Retinal pigment epithelial cell (primary cell): ENCODE measurements at regions not wholly inside any gene's neighbourhood (a gene's known extent, or its start where the extent isn't known, plus 50 kb on each side); places are given as distances from the start of the nearest gene placed in this dataset.
"Not testable (repeated sequence)": the region's sequence is repeated elsewhere in the genome, so short reads cannot be mapped to it uniquely, and the experiment has no call there.

Source experiments
- DNase-seq: peaks from one replicate; pipeline ENCODE4 v3.0.0-alpha.2; 2010; ENCODE audit warnings: low read depth
- H3K4me3 ChIP-seq: 2 replicates; pipeline ENCODE4 v1.5.1; 2011; ENCODE audit warnings: mild to moderate bottlenecking, low read length, control low read depth, moderate library complexity
- TF ChIP-seq, protein P1 (sequence below): conservative IDR thresholded peaks from 2 replicates; pipeline ENCODE4 v1.5.1; 2011; ENCODE audit warnings: low read depth, low read length, control low read depth, inconsistent platforms

DNA sequence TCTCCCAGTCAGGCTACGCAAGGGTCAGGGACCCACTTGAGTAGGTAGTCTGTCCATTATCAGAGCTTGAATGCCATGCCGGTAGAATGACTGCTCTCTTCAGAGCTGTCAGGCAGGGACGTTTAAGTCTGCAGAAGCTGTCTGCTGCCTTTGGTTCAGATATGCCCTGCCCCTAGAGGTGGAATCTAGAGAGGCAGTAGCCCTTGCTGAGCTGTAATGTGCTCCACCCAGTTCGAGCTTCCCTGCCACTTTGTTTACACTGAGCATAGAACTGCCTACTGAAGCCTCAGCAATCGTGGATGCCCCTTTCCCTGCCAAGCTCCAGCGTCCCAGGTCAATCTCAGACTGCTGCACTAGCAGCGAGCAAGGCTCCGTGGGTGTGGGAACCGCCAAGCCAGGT is 57.5 kb upstream of the SETMAR start:
- H3K4me3 ChIP-seq: no peak overlapping the region
- no peak for DNase-seq
- TF ChIP-seq, protein P1, sequence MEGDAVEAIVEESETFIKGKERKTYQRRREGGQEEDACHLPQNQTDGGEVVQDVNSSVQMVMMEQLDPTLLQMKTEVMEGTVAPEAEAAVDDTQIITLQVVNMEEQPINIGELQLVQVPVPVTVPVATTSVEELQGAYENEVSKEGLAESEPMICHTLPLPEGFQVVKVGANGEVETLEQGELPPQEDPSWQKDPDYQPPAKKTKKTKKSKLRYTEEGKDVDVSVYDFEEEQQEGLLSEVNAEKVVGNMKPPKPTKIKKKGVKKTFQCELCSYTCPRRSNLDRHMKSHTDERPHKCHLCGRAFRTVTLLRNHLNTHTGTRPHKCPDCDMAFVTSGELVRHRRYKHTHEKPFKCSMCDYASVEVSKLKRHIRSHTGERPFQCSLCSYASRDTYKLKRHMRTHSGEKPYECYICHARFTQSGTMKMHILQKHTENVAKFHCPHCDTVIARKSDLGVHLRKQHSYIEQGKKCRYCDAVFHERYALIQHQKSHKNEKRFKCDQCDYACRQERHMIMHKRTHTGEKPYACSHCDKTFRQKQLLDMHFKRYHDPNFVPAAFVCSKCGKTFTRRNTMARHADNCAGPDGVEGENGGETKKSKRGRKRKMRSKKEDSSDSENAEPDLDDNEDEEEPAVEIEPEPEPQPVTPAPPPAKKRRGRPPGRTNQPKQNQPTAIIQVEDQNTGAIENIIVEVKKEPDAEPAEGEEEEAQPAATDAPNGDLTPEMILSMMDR: no peak

DNA sequence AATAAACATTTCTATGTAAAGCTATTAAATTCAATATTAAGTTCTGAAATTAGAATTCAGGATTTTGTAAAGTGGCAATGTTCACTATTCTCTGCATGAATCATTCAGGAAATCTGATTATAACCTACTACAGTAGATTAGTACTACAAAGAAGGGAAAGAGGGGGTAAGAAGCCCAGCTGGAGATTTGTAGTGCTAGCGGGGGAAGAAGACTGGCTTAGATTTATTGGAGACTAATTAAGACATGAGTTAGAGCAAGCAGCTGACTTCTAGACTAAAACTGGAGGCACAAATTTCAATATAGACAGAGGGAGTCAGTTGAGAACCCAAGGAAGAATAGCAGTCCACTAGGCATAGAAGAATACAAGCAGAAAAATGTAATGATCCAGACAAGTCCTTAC is 55.8 kb upstream of the SETMAR start:
- peak; percentile 27 for DNase-seq
- no peak overlapping the region for H3K4me3 ChIP-seq
- TF ChIP-seq, protein P1: no peak

DNA sequence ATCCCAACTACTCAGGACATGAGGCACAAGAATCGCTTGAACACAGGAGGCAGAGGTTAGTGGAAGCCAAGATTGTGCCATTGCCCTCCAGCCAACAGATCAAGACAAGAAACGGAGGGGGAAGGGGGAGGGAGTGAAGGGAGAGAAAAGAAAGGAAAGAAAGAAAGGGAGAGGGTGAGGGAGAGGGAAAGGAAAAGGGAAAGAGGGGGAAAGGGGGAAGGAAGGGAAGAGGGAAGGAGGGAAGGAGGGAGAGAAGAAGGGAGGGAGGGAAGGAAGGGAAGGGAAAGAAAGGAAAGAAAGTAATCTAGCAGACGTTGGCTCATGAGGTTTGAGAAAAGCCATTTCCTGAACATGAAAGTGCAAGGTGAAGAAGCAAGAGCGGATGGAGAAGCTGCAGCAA is 53.1 kb upstream of the SETMAR start:
- DNase-seq: no peak

DNA sequence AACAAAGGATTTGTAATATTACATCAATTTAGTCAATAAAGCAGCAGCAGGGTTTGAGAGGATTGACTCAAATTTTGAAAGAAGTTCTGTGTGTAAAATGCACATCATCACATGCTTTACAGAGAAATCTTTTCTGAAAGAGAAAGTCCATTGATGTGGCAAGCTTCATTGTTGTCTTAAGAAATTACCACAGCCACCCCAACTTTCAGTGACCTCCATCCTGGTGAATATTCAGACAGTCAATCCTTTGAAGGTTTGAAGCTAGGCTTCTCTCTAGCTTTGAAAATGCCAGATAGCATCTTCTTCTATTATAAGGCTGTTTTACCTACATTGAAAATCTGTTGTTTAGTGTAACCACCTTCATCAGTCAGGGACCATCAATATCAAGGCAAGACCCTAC is 51.8 kb upstream of the SETMAR start:
- no peak overlapping the region for H3K4me3 ChIP-seq
- DNase-seq: no peak
- TF ChIP-seq, protein P1: no peak

More for the DNA sequence above, 53.1 kb upstream of the SETMAR start:
- TF ChIP-seq, protein P1: no peak
- H3K4me3 ChIP-seq: no peak overlapping the region

DNA sequence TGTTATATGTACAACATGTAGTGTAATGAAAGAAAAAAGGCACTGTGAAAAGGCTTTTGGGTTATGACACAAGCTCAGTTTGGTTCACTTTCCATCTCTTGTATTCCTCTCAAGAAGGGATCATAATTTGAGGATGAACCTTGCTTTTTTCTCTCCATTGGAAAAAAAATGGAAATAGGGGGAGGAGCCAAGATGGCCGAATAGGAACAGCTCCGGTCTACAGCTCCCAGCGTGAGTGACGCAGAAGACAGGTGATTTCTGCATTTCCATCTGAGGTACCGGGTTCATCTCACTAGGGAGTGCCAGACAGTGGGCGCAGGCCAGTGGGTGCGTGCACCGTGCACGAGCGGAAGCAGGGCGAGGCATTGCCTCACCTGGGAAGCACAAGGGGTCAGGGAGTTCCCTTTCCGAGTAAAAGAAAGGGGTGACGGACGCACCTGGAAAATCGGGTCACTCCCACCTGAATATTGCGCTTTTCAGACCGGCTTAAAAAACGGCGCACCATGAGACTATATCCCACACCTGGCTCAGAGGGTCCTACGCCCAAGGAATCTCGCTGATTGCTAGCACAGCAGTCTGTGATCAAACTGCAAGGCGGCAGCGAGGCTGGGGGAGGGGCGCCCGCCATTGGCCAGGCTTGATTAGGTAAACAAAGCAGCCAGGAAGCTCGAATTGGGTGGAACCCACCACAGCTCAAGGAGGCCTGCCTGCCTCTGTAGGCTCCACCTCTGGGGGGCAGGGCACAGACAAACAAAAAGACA is 49.9 kb upstream of the SETMAR start:
- not testable (repeated sequence) for H3K4me3 ChIP-seq, DNase-seq
